ENCODE measurements at regions not wholly inside any gene's neighbourhood (a gene's known extent, or its start where the extent isn't known, plus 50 kb on each side); places are given as distances from the start of the nearest gene placed in this dataset.
"Not testable (repeated sequence)": the region's sequence is repeated elsewhere in the genome, so short reads cannot be mapped to it uniquely, and the experiment has no call there.

DNA sequence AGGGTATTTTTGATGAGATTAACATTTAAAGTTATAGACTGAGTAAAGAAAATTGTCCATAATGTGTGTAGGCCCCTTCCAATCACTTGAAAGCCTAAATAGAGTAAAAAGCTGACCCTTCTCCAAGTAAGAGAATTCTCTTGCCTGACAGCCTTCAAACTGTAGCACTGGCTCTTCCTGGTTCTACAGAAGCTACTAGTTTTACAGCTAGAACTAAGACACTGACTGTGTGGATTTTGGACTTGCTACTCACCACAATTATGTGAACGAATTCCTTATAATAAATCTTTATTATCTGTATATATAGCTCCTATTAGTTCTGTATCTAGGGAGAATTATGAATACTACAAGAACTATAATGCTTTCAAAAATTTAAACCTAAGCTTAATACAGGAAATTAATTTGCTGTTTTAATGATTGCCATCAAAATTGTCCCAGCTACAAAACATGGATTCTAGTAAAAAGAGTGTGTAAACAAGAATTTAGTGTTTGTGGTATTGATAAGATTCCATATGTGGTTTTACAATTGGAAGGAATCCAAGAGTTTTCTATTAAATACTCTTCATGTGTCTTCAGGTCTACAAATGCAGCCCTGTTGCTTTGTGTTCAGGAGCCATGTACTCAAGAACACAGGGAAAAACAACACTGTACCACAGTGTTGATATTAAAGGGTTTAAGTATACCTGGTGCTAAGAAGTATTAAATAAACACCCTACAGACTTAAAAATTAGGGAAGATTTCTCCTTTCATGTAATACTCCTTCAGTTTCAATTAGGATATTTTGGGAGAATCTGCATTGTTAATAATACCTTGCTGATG, 366.5 kb downstream of the CXXC4 start:
- no peak for DNase-seq

- no peak for DNase-seq
Observed at GRCh38 chr4:104123021-104123420, 371.7 kb downstream of the CXXC4 start.

GRCh38 chr4:104117776-104118175, 376.9 kb downstream of the CXXC4 start:
- no peak for DNase-seq

- DNase-seq, result no peak
Observed at GRCh38 chr4:104113850-104114249, 380.8 kb downstream of the CXXC4 start.

GRCh38 chr4:104099141-104099540, 379.4 kb upstream of the TACR3 start:
- no peak for DNase-seq

DNA sequence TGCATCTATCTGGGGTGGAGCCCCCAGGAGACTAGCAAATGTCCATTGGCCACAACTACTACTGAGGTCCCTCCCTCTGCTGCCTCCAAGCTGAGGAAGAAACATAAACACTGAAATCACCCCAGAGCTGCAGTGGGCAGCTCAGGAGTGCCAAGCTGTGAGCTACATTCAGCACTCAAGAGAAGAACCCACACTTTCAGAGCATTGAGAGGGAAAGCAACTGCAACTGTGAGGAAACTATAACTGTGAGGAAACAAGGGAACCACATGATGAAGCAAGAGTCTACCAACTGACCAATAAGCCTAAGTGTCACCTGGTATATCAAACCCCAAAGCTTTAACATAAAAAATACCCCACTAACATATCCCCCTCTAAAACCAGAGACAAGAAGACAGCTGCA, 373.5 kb upstream of the TACR3 start:
- no peak for DNase-seq

- DNase-seq, result no peak
Observed at GRCh38 chr4:104073229-104073628, 353.4 kb upstream of the TACR3 start.

GRCh38 chr4:104066533-104066932, 346.7 kb upstream of the TACR3 start:
- no peak for DNase-seq

DNA sequence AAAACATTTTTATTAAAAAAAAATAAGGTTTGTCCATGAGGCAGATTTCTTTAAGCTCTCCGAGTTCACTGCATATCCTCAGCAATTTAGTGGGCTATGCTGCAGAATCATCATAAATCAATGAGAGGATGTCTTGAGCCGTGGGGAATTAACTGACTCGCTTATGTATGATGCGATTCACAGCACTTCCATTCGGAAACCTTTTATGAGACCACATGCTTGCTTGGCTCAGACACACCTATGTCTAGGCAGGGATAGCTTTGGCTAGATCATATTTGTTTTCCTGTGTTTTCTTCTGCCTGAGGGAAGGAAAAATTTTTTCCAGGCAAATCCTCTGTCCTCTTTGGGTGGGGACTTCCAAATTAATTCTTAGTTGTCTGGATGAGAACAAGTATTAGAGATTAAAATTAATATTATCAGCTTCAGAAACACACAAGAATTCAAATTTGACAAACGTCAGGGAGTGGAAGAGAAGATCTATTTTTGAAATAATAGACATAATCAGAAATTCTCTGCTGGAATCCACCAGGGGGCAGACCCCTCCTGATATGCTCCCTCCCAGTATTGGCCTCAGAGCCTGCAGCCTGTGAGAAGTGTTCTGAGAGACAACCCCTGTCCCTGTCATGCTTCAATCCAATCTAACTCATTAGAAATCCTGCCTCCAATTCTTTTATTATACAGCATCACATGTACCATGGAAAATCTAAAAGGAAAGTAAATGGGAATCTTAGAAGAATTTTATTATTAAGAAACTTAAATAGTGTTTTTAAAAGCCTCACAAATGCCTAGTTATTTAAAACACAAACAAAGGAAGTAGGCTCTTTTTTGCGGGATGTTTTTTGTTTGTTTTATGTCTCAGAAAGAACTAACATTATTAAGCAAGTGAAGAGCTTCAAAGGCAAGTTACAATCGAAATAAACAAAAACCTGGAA, 345.1 kb upstream of the TACR3 start:
- peak; percentile 27 for DNase-seq

- no peak for DNase-seq
Observed at GRCh38 chr4:104063341-104063740, 343.6 kb upstream of the TACR3 start.

DNA sequence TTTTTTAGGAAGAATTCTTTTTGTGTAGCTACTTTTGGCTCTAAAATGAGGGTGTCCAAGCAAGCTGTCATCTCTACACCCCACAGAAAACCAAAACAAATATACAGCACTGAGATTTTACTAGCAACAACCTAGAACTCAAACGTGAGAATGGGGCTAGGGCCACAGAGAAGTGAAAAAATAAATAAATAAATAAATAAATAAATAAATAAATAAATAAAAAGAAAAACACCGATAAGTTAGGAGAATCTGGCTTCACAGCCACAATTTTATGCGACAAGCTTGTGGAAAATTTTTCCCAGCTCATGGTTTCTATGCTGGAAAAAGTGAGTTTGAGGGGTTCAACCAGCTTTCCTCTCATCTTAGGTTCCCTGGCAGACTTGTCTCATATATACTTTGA, 324.6 kb upstream of the TACR3 start:
- no peak for DNase-seq

GRCh38 chr4:104032896-104033295, 313.1 kb upstream of the TACR3 start:
- no peak for DNase-seq

DNA sequence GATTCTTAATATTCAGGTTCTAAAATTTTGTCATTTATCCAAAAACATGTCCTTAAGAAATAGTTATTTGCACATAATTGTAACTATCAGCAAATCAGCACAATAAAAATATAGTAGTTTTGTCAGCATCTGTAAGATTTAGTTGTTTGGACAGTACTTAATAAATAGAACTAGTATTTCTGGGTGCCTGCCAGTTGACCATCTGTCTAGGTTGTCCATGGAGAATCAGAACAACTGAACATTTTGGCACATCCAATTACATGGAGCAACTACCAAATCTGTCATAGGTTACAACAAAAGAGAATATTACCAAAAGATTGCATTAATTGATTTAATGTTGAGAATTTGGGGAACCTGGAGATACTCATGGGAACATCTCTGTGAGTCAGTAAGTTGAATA, 305.5 kb upstream of the TACR3 start:
- no peak for DNase-seq

DNA sequence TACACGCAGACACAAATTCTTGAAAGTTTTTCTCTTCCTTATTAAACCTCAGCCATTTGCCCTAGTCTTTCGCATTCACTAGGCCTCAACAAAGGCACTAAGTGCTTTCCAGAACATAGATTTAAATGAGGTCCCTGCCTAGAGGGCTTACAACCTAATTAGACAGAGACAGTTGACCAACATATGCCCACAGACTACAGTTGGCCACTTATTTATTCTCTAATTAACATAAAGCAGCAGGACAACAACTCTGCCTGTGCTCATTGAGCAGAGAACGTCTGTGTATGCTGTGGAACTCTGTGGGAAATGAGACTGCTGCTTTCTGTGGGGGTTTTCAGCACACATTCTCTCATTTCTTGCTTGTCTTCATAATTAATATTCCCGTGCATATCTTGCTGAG, 303.0 kb upstream of the TACR3 start:
- DNase-seq, result no peak

GRCh38 chr4:104022226-104022625, 302.4 kb upstream of the TACR3 start:
- no peak for DNase-seq

GRCh38 chr4:104020641-104021040, 300.9 kb upstream of the TACR3 start:
- DNase-seq, result no peak

DNA sequence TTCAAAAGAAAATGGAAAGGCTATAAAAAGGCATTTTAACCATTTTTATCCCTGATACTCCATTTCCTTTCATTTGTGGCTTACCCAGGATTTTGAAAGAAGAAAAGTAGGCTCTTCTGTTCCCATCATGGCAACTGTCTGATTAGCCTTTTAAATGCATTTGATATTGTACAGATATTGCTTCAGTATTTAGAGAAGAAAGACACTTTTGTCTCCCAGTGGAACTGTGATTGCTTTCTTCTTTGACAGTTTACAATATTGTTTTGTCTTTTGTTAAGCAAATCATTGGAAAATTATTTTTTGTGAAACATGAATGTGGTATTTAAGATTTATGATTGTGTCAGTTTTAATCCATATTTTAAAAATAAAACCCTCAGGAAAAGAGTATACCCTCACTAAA, 297.4 kb upstream of the TACR3 start:
- DNase-seq, result no peak

DNA sequence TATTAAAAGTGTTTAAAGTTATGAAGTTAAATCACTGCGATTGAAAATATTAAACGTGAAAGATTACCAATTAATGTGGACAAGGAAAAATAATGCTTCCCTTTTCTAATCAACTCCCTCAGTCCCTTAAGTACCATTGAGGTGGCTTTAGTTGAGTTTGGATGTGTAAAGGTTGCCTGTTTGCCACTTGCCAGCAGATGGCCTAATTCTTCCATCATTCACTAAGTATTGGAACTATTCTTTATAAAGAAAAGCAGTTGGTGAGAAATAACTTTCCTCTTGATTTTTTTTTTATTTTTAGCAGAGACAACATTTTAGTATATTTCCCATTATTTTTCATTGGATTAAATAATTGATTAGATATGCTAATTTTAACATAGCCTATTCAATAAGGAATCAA, 295.9 kb upstream of the TACR3 start:
- peak; percentile 4 for DNase-seq

GRCh38 chr4:104010722-104011121, 290.9 kb upstream of the TACR3 start:
- DNase-seq, result no peak

GRCh38 chr4:104002318-104002717, 282.5 kb upstream of the TACR3 start:
- not testable (repeated sequence) for DNase-seq

DNA sequence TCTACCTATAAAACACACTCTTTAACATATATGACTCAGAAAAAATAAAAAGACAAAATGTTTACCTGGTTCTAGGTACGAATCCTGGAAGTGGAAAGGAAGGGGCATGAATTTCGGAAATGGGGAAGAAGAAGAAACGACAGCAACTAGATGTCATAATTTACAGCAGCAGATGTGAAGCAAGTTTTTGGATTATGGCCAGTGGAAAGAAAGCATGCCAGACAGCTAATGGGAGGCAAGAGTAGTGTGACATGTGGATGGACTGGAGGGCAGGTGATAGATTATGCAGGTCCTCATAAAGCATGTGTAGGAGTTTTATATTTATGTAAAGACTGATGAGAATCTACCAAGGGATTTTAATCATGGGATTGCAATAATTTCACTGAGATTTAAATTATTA, 279.0 kb upstream of the TACR3 start:
- DNase-seq, result no peak

- peak; percentile 80 for DNase-seq
Observed at GRCh38 chr4:103996637-103997036, 276.9 kb upstream of the TACR3 start.

GRCh38 chr4:103996064-103996463, 276.3 kb upstream of the TACR3 start:
- DNase-seq, result peak; percentile 25

DNA sequence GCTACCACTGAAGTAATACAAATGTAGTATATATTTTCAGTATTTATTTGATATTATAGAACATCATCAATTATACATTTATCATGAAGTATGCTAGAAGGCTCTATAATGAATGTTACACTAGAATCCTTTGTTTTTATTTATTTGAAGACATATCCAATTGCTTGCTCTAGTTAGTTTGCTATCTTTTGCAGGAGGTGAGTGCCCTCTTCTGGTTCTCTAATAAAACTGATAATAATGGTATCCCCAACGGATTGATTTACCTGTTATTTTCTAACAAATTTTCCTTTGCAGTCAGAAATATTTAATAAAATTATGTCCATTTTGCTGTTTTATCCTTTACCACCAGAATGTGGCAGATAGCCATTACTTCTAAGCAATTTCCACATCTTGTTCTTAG, 274.3 kb upstream of the TACR3 start:
- peak; percentile 1 for DNase-seq

Measured in fibroblast of upper back skin (primary cell).